NCI-H2107 treated with DMSO at 0.1 percent for 48 hours (cell line): ENCODE measurements at regions not wholly inside any gene's neighbourhood (a gene's known extent, or its start where the extent isn't known, plus 50 kb on each side); places are given as distances from the start of the nearest gene placed in this dataset.

ENCODE experiments used
- DNase-seq: peaks from one replicate; lab custom pipeline; 2025; ENCODE audit not compliant: unreplicated experiment; lab: John Stamatoyannopoulos, UW

DNA sequence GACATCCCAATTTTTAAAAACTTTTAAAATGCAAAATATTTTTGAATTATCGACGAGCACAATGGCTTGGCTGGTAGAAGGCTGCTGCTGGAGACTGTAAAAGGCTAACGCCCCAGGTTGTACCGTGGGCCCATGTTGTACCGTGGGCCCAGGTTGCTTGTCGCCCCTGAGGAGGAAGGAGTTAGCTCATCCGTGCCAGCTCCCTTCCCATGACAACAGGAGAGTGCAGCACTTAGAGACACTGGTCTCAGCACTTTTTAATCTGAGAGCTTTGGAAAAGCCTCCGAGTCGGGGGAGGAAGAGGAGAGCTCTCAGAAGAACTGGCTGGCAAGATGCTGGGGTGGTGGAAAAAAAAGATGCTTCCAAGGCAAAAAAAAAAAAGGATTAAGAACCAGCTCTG is 50.3 kb upstream of the CACNA1A start:
- no peak for DNase-seq
